ENCODE measurements at regions not wholly inside any gene's neighbourhood (a gene's known extent, or its start where the extent isn't known, plus 50 kb on each side); places are given as distances from the start of the nearest gene placed in this dataset.

DNA sequence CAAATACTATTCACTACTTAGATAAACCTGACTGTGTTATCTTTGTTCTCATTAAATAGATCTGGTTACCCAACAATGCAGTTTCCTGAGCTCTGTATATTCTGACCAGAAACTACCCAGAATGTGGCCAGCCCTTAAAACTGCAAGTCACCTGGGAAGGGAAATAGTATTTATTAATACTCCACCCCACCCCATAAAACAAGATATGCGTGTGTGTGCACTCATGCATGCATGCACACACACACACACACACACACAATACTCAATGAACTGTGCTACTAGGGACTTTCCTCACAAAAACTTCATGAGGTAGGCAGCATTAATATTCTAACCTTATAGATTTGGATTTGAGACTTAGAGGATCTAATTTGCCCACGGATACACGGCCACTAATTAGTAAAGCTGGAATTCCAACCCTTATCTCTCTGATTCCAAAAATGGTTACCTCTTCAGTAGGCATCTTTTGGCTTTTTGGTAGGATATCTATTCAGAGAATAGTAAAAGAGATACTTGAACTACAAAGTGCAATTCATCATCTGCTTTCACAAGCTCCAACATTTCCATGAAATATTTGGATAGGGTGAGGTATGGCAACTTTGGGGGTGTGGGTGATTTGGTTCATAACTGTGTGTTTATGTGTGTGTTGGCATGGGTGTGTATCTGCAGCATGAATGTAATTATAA, 197.0 kb upstream of the CFAP20DC start:
- Histone ChIP-seq H3K27ac (no peak overlapping the region), H3K4me1 (peaks cover 0 to 21% of the 10 kb centered on the region in 2 donors), H3K36me3 (no peaks in the 10 kb centered on the region), H3K9me3 (no peaks in the 10 kb centered on the region), H3K27me3 (no peaks in the 10 kb centered on the region), H3K4me3 (no peak overlapping the region)
- TF ChIP-seq, protein P1, sequence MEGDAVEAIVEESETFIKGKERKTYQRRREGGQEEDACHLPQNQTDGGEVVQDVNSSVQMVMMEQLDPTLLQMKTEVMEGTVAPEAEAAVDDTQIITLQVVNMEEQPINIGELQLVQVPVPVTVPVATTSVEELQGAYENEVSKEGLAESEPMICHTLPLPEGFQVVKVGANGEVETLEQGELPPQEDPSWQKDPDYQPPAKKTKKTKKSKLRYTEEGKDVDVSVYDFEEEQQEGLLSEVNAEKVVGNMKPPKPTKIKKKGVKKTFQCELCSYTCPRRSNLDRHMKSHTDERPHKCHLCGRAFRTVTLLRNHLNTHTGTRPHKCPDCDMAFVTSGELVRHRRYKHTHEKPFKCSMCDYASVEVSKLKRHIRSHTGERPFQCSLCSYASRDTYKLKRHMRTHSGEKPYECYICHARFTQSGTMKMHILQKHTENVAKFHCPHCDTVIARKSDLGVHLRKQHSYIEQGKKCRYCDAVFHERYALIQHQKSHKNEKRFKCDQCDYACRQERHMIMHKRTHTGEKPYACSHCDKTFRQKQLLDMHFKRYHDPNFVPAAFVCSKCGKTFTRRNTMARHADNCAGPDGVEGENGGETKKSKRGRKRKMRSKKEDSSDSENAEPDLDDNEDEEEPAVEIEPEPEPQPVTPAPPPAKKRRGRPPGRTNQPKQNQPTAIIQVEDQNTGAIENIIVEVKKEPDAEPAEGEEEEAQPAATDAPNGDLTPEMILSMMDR (IDR thresholded peaks at IDR 0.05): no peak
- no peak for DNase-seq
- intact Hi-C loops (cut with DNase I): no loop called here
- ATAC-seq: no peak

DNA sequence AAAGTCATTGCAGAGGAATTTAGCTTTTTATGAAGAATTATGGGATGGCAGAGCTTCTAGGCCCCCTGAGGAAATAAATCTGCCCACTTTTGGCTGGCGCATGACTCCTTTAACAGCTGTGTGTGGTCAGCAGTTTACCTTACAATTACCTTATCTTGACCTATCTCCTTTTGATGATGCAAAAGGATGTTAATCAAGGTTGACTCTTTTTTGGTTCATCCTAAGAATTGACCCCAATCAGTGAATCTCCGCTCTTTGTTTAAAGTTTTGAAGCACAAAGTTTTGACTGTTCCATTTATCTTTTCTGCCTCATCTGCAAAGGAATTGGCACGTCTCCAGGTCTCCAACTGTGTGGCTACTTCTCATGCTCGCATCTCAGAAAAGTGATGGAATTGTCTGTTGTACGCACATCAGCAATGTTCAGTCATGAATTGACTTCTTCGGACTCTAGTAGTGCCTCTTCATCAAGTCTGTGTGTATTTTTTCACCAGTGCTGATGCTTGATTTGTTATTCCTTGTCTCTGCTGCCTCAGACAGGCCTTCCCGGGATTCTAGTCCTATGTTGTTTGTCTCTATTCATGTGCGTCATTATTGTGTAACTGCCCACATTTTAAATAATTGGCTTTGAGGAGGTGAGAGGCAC, 196.2 kb upstream of the CFAP20DC start:
- Histone ChIP-seq H3K4me1 (peaks cover 0 to 21% of the 10 kb centered on the region in 2 donors), H3K4me3 (no peak overlapping the region), H3K27me3 (no peaks in the 10 kb centered on the region), H3K9me3 (no peaks in the 10 kb centered on the region), H3K36me3 (no peaks in the 10 kb centered on the region), H3K27ac (no peak overlapping the region)
- ATAC-seq: no peak
- TF ChIP-seq, protein P1 (IDR thresholded peaks at IDR 0.05): no peak
- DNase-seq: peak in 2 of 4 donors; percentile 14 to 36
- intact Hi-C loops (cut with DNase I): no loop called here

DNA sequence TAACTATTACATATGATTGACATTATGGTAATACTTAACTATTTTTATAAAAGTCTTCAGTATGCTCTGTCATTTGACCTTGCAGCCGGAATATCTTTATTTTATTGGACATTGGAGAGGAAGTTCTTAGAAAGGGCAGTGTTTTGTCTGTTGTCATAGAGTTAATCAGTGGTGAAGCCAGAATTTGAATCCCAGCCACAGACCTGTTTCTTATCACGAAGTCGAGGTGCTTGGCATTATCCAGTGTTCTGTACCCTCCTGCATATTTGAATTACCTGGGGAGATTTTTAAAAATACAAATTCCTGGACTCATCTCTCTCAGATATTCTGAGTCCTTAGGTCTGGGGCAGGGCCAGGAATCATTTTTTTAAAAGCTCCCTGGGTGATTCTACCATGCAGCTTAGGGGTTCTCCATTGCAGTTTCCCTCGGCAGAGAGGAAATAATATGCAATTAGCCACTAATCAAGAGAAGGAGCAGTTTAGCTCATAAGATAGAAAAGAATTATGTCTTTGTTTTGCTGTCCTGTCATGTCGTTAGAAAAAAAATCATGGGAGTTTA, 195.6 kb upstream of the CFAP20DC start:
- TF ChIP-seq, protein P1 (IDR thresholded peaks at IDR 0.05): no peak
- intact Hi-C loops (cut with DNase I): no loop called here
- Histone ChIP-seq H3K27me3 (no peaks in the 10 kb centered on the region), H3K9me3 (no peaks in the 10 kb centered on the region), H3K4me1 (peaks cover 0 to 21% of the 10 kb centered on the region in 2 donors), H3K27ac (no peak overlapping the region), H3K36me3 (no peaks in the 10 kb centered on the region), H3K4me3 (no peak overlapping the region)
- ATAC-seq: no peak
- no peak for DNase-seq

DNA sequence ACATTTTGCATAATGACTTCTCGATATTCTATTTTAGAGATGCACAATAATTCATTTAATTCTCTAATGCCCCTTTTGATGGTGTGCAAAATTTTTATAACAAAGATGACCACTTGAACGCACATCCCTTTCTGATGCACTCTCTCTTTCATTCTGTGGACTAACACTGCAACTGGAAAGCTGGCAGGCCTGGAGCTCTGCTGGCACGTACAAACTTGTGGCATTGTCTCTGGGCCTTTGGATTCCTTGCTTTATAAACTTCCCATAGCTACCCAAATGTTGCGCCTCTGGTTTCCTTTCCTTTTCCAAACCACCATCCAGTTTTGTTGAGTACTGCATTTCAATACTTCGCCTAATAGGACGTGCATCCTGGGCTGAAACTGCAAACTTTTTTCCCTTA, 194.5 kb upstream of the CFAP20DC start:
- no peak for ATAC-seq
- Histone ChIP-seq H3K4me1 (peaks cover 0 to 14% of the 10 kb centered on the region in 2 donors), H3K4me3 (no peak overlapping the region), H3K27ac (no peak overlapping the region), H3K27me3 (no peaks in the 10 kb centered on the region), H3K36me3 (no peaks in the 10 kb centered on the region), H3K9me3 (no peaks in the 10 kb centered on the region)
- TF ChIP-seq, protein P1 (IDR thresholded peaks at IDR 0.05): no peak
- no peak for DNase-seq
- intact Hi-C loops (cut with DNase I): no loop called here

DNA sequence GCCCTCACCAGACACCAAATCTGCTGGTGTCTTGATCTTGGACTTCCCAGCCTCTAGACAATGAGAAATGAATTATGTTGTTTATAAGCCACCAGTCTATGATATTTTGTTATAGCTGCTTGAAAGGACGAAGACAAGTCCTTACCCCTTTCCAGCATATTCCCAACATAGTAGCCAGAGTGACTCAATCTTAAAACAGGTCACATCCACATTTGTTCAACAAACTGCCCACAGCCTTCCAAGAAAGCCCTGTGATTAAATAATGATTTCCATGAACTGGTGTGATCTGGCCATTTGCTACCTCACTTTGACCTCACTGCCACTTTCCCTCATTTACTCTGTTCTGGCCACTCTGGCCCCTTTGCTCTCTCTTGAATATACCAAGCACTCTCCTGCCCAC, 193.7 kb upstream of the CFAP20DC start:
- H3K27ac ChIP-seq: no peak overlapping the region
- no peaks in the 10 kb centered on the region for H3K36me3 ChIP-seq
- TF ChIP-seq, protein P1 (IDR thresholded peaks at IDR 0.05): no peak
- no peaks in the 10 kb centered on the region for H3K9me3 ChIP-seq
- intact Hi-C loops (cut with DNase I): no loop called here
- H3K4me3 ChIP-seq: no peak overlapping the region
- ATAC-seq: no peak
- peaks cover 0 to 8% of the 10 kb centered on the region in 2 donors for H3K4me1 ChIP-seq
- DNase-seq: no peak
- no peaks in the 10 kb centered on the region for H3K27me3 ChIP-seq
